SK-N-SH treated with all-trans-retinoic acid at 6 μM for 48 hours (cell line): ENCODE measurements at regions not wholly inside any gene's neighbourhood (a gene's known extent, or its start where the extent isn't known, plus 50 kb on each side); places are given as distances from the start of the nearest gene placed in this dataset.

Source experiments
- ARNTL ChIP-seq: fragments of 450-650 bp; formaldehyde crosslinking; IDR thresholded peaks from 2 replicates; pipeline ENCODE4 v1.5.0; 2020; ENCODE audit warnings: low read depth, mild to moderate bottlenecking, moderate library complexity, borderline replicate concordance
- BACH2 ChIP-seq: fragments of 250-450 bp; sonication (Bioruptor Pico); IDR thresholded peaks from 2 replicates; pipeline ENCODE4 v1.9.0; 2021; ENCODE audit warnings: mild to moderate bottlenecking, borderline replicate concordance
- ISL1 ChIP-seq: fragments of 250-450 bp; sonication (Bioruptor Pico); IDR thresholded peaks from 2 replicates; pipeline ENCODE4 v2.1.2; 2022; ENCODE audit warnings: mild to moderate bottlenecking, moderate library complexity
- PPARA ChIP-seq: fragments of 250-450 bp; sonication (Bioruptor Pico); IDR thresholded peaks from 2 replicates; pipeline ENCODE4 v1.5.0; 2020; ENCODE audit warnings: mild to moderate bottlenecking, borderline replicate concordance
- TCF4 ChIP-seq: fragments of 250-450 bp; sonication (Bioruptor Pico); IDR thresholded peaks from 2 replicates; pipeline ENCODE4 v1.8.0; 2021; ENCODE audit warnings: mild to moderate bottlenecking, moderate library complexity, borderline replicate concordance
- TF ChIP-seq, protein P1 (sequence below): fragments of 250-450 bp; sonication (Bioruptor Pico); IDR thresholded peaks from 2 replicates; pipeline ENCODE4 v1.5.1; 2021; ENCODE audit warnings: mild to moderate bottlenecking, moderate library complexity
- TF ChIP-seq, protein P2 (sequence below): fragments of 250-450 bp; sonication (Bioruptor Pico); IDR thresholded peaks from 2 replicates; pipeline ENCODE4 v1.8.0; 2021; ENCODE audit warnings: low read depth, mild to moderate bottlenecking, moderate library complexity, borderline replicate concordance

DNA sequence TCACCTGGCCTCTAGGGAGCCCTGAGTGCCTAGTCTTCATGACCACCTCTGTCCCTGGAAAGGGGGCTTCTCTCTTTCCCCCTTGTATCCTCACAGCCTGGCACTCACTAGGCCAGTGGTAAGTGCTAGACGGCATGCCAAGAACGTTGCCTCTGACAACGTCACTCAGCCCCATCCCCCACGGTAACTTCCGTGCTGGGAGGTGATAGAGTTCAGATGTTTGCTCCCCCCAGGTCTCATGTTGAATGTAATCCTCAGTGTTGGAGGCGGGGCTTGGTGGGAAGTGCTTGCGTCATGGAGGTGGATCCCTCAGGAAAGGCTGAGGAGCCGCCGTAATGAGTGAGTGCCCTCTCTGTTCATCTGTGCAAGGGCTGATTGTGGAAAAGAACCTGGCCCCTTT lies 343.3 kb upstream of the MKI67 start:
- no peak for TF ChIP-seq ISL1
- TF ChIP-seq, protein P1, sequence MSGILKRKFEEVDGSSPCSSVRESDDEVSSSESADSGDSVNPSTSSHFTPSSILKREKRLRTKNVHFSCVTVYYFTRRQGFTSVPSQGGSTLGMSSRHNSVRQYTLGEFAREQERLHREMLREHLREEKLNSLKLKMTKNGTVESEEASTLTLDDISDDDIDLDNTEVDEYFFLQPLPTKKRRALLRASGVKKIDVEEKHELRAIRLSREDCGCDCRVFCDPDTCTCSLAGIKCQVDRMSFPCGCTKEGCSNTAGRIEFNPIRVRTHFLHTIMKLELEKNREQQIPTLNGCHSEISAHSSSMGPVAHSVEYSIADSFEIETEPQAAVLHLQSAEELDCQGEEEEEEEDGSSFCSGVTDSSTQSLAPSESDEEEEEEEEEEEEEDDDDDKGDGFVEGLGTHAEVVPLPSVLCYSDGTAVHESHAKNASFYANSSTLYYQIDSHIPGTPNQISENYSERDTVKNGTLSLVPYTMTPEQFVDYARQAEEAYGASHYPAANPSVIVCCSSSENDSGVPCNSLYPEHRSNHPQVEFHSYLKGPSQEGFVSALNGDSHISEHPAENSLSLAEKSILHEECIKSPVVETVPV (CRISPR knock-in tag) = no peak
- TF ChIP-seq TCF4 (CRISPR knock-in tag) = no peak
- TF ChIP-seq ARNTL (CRISPR knock-in tag) = no peak
- TF ChIP-seq, protein P2, sequence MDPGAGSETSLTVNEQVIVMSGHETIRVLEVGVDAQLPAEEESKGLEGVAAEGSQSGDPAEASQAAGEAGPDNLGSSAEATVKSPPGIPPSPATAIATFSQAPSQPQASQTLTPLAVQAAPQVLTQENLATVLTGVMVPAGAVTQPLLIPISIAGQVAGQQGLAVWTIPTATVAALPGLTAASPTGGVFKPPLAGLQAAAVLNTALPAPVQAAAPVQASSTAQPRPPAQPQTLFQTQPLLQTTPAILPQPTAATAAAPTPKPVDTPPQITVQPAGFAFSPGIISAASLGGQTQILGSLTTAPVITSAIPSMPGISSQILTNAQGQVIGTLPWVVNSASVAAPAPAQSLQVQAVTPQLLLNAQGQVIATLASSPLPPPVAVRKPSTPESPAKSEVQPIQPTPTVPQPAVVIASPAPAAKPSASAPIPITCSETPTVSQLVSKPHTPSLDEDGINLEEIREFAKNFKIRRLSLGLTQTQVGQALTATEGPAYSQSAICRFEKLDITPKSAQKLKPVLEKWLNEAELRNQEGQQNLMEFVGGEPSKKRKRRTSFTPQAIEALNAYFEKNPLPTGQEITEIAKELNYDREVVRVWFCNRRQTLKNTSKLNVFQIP (CRISPR knock-in tag) = no peak
- no peak for TF ChIP-seq BACH2 (CRISPR knock-in tag)
- TF ChIP-seq PPARA (CRISPR knock-in tag) = no peak
